ENCODE measurements at regions not wholly inside any gene's neighbourhood (a gene's known extent, or its start where the extent isn't known, plus 50 kb on each side); places are given as distances from the start of the nearest gene placed in this dataset.
"Not testable (repeated sequence)": the region's sequence is repeated elsewhere in the genome, so short reads cannot be mapped to it uniquely, and the experiment has no call there.

DNA sequence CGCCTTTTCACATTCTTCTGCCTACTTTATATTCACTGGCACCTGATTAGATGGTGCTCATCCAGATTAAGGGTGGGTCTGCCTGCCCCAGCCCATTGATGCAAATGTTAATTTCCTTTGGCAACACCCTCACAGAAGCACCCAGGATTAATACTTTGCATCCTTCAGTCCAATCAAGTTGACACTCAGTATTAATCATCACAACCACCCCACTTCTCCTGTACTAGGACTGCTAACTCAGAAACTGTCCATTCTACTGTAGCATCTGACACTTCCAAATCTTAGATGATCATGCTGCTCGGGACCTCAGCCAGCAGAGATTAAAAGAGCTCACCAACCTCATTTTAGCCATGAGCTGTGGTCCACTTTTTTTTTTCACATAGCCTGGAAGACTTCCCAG, 268.5 kb downstream of the SATB2 start:
- H3K9ac ChIP-seq (ENCODE audit: low read length): no peak overlapping the region
- H3K79me2 ChIP-seq (ENCODE audit: low read length): no peaks in the 10 kb centered on the region
- H3K36me3 ChIP-seq (replicated peaks; ENCODE audit: insufficient read depth, low read length): no peaks in the 10 kb centered on the region
- H3K9me3 ChIP-seq (replicated peaks; ENCODE audit: insufficient read depth, low read length): no peaks in the 10 kb centered on the region
- H3K4me1 ChIP-seq (ENCODE audit: low read length): peaks cover 11% of the 10 kb centered on the region
- H3K27me3 ChIP-seq (replicated peaks; ENCODE audit: insufficient read depth, low read length): no peaks in the 10 kb centered on the region
- H2AFZ ChIP-seq (ENCODE audit: low read length): no peak overlapping the region
- H3K27ac ChIP-seq (ENCODE audit: low read length): no peak overlapping the region
- DNase-seq: no peak
- no peak overlapping the region for H3K4me2 ChIP-seq (ENCODE audit: low read depth, low read length)
- no peaks in the 10 kb centered on the region for H4K20me1 ChIP-seq (ENCODE audit: insufficient read depth, low read length)
- H3K9me2 ChIP-seq (replicated peaks; ENCODE audit: insufficient read depth, low read length): no peaks in the 10 kb centered on the region
- no peaks in the 10 kb centered on the region for H3F3A ChIP-seq (ENCODE audit: insufficient read depth, low read length)
- H3K4me3 ChIP-seq (ENCODE audit: low read length): no peak overlapping the region
- TF ChIP-seq, protein P1, sequence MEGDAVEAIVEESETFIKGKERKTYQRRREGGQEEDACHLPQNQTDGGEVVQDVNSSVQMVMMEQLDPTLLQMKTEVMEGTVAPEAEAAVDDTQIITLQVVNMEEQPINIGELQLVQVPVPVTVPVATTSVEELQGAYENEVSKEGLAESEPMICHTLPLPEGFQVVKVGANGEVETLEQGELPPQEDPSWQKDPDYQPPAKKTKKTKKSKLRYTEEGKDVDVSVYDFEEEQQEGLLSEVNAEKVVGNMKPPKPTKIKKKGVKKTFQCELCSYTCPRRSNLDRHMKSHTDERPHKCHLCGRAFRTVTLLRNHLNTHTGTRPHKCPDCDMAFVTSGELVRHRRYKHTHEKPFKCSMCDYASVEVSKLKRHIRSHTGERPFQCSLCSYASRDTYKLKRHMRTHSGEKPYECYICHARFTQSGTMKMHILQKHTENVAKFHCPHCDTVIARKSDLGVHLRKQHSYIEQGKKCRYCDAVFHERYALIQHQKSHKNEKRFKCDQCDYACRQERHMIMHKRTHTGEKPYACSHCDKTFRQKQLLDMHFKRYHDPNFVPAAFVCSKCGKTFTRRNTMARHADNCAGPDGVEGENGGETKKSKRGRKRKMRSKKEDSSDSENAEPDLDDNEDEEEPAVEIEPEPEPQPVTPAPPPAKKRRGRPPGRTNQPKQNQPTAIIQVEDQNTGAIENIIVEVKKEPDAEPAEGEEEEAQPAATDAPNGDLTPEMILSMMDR (IDR thresholded peaks at IDR 0.05; ENCODE audit: low read length): no peak
- TF ChIP-seq EZH2phosphoT487 (IDR thresholded peaks at IDR 0.05; ENCODE audit: low read length) (no peak), EZH2 (optimal IDR thresholded peaks at IDR 0.05; ENCODE audit: low read depth, low read length) (no peak)

DNA sequence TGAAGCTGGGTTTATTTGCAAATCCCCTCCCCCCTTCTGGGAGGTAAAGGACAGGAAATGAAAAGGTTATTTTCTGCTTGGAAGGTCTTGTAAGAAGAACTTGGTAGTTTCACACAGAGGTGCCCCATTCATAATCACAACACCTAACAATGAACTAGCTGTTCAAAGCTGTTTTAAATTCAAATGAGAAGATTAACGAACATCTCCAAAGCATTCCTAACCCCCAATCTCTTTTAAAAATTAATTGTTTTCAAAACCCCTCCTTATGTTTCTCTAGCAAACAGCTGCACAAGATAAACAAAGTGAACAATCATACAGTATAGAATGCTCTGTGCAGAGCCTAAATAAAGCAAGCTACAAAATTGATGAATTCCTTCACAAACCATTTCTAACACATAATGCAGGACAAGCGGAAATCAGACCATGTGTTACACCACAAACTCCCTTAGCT, 271.4 kb downstream of the SATB2 start:
- H3K27ac ChIP-seq (ENCODE audit: low read length): peak overlapping the region; percentile 44; the same call in 1 of the 2 replicates
- H3K27me3 ChIP-seq (replicated peaks; ENCODE audit: insufficient read depth, low read length): no peaks in the 10 kb centered on the region
- no peak overlapping the region for H3K9ac ChIP-seq (ENCODE audit: low read length)
- H3K9me2 ChIP-seq (replicated peaks; ENCODE audit: insufficient read depth, low read length): no peaks in the 10 kb centered on the region
- no peaks in the 10 kb centered on the region for H4K20me1 ChIP-seq (ENCODE audit: insufficient read depth, low read length)
- no peaks in the 10 kb centered on the region for H3K9me3 ChIP-seq (replicated peaks; ENCODE audit: insufficient read depth, low read length)
- no peak overlapping the region for H3K4me3 ChIP-seq (ENCODE audit: low read length)
- 0 out of 2 replicates have a peak overlapping the region, but pooled peaks have one; percentile 24 for H2AFZ ChIP-seq (ENCODE audit: low read length)
- no peaks in the 10 kb centered on the region for H3F3A ChIP-seq (ENCODE audit: insufficient read depth, low read length)
- no peaks in the 10 kb centered on the region for H3K79me2 ChIP-seq (ENCODE audit: low read length)
- H3K4me2 ChIP-seq (ENCODE audit: low read depth, low read length): peak overlapping the region; percentile 61
- TF ChIP-seq EZH2 (optimal IDR thresholded peaks at IDR 0.05; ENCODE audit: low read depth, low read length) (no peak), EZH2phosphoT487 (IDR thresholded peaks at IDR 0.05; ENCODE audit: low read length) (no peak)
- TF ChIP-seq, protein P1 (IDR thresholded peaks at IDR 0.05; ENCODE audit: low read length): no peak
- peak; percentile 67 for DNase-seq
- H3K36me3 ChIP-seq (replicated peaks; ENCODE audit: insufficient read depth, low read length): no peaks in the 10 kb centered on the region
- peaks cover 11% of the 10 kb centered on the region for H3K4me1 ChIP-seq (ENCODE audit: low read length)

DNA sequence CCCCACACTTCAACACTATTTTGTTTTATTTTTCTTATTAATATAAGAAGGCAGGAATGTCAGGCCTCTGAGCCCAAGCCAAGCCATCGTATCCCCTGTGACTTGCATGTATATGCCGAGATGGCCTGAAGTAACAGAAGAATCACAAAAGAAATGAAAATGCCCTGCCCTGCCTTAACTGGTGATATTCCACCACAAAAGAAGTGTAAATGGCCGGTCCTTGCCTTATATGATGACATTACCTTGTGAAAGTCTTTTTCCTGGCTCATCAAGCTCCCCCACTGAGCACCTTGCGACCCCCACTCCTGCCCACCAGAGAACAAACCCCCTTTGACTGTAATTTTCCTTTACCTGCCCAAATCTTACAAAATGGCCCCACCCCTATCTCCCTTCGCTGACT, 272.6 kb downstream of the SATB2 start:
- H3K4me2 ChIP-seq (ENCODE audit: low read depth, low read length); H3K27ac ChIP-seq (ENCODE audit: low read length); H3F3A ChIP-seq (ENCODE audit: insufficient read depth, low read length): not testable (repeated sequence)

GRCh38 chr2:199163613-199164458, 293.9 kb downstream of the SATB2 start:
- Histone ChIP-seq H3K27ac (ENCODE audit: low read length) (no peak overlapping the region), H3K9ac (ENCODE audit: low read length) (no peak overlapping the region), H3K4me3 (ENCODE audit: low read length) (no peak overlapping the region), H2AFZ (ENCODE audit: low read length) (no peak overlapping the region), H3K9me3 (replicated peaks; ENCODE audit: insufficient read depth, low read length) (no peaks in the 10 kb centered on the region), H3K27me3 (replicated peaks; ENCODE audit: insufficient read depth, low read length) (no peaks in the 10 kb centered on the region), H3K4me1 (ENCODE audit: low read length) (no peaks in the 10 kb centered on the region), H3K4me2 (ENCODE audit: low read depth, low read length) (no peak overlapping the region), H3K36me3 (replicated peaks; ENCODE audit: insufficient read depth, low read length) (no peaks in the 10 kb centered on the region), H3F3A (ENCODE audit: insufficient read depth, low read length) (no peaks in the 10 kb centered on the region), H4K20me1 (ENCODE audit: insufficient read depth, low read length) (no peaks in the 10 kb centered on the region), H3K9me2 (replicated peaks; ENCODE audit: insufficient read depth, low read length) (no peaks in the 10 kb centered on the region), H3K79me2 (ENCODE audit: low read length) (no peaks in the 10 kb centered on the region)
- TF ChIP-seq, protein P1 (IDR thresholded peaks at IDR 0.05; ENCODE audit: low read length): no peak
- TF ChIP-seq EZH2 (optimal IDR thresholded peaks at IDR 0.05; ENCODE audit: low read depth, low read length) (no peak), EZH2phosphoT487 (IDR thresholded peaks at IDR 0.05; ENCODE audit: low read length) (no peak)
- DNase-seq: no peak

More for the DNA sequence above, 272.6 kb downstream of the SATB2 start:
- not testable (repeated sequence) for H3K36me3 ChIP-seq (replicated peaks; ENCODE audit: insufficient read depth, low read length); H4K20me1 ChIP-seq (ENCODE audit: insufficient read depth, low read length); H3K4me3 ChIP-seq (ENCODE audit: low read length); H3K9me3 ChIP-seq (replicated peaks; ENCODE audit: insufficient read depth, low read length); H3K79me2 ChIP-seq (ENCODE audit: low read length); DNase-seq; H3K9ac ChIP-seq (ENCODE audit: low read length); H2AFZ ChIP-seq (ENCODE audit: low read length); H3K9me2 ChIP-seq (replicated peaks; ENCODE audit: insufficient read depth, low read length); H3K27me3 ChIP-seq (replicated peaks; ENCODE audit: insufficient read depth, low read length)
- H3K4me1 ChIP-seq (ENCODE audit: low read length): peaks cover 11% of the 10 kb centered on the region
